ENCODE measurements at regions not wholly inside any gene's neighbourhood (a gene's known extent, or its start where the extent isn't known, plus 50 kb on each side); places are given as distances from the start of the nearest gene placed in this dataset.

DNA sequence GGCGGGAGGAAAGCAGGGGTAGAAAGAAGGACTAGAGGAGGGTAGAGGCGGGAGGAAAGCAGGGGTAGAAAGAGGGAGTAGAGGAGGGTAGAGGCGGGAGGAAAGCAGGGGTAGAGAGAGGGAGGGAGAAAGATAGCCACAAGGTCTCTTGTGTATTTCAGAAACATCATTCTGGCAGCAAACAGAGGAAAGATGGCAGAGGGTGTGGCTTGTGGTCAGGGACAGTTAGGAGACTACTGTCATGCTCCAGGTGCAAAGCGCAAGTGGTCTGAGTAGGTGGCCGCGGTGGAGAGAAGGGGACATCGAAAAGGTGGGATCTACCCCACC lies 82.4 kb upstream of the TAF1B start:
- no TSS peak for BruUV-seq (replicated peaks)
- ChIA-PET CTCF (no interaction called here), POLR2A (no interaction called here)
- Histone ChIP-seq H3K27me3 (ENCODE audit: control insufficient read depth, insufficient read depth, low read length) (no peaks in the 10 kb centered on the region), H3K4me3 (ENCODE audit: low read depth in 2 of 2, low read length in 2 of 2) (no peak overlapping the region), H3K9me3 (ENCODE audit: control insufficient read depth, insufficient read depth, low read depth, low read length) (no peaks in the 10 kb centered on the region), H3K4me1 (ENCODE audit: control insufficient read depth, insufficient read depth, low read length) (no peaks in the 10 kb centered on the region; the same call in 1 of the 2 replicates), H3K27ac (ENCODE audit: low read length) (no peak overlapping the region), H3K36me3 (ENCODE audit: control insufficient read depth, insufficient read depth, low read length) (no peaks in the 10 kb centered on the region)
- intact Hi-C loops (cut with micrococcal nuclease; ENCODE audit: unreplicated experiment) (no loop called here), in situ Hi-C loops (cut with HindIII; ENCODE audit: low pct_unique_long_range_greater_than_20kb, low sequenced_read_pairs) (no loop called here)
- TF ChIP-seq TCF7L2 (IDR thresholded peaks at IDR 0.05; ENCODE audit: low read depth, low read length): no peak
- ATAC-seq (no peak), DNase-seq (ENCODE audit: low read depth, low spot score) (no peak)

DNA sequence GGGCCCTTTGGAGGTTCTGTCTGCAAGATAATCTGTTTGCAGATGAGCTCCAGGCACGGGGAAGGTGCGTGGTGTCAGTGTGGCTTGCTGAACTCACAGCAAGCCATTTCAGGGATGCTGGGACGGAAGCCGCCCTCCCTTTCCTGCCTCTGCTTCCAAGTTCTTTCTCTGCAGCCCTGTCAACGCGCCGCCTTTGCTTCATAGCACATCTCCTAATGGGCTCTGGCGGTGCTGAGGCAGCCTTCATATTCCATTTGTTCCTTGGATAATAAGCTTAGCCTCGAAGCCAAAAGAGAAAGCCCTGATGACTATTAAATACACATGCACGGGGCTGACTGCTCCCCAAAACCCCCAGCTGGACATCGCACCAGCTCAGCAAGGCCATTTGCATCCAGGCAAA lies 81.7 kb upstream of the TAF1B start:
- DNase-seq (ENCODE audit: low read depth, low spot score) (no peak), ATAC-seq (no peak)
- no peaks in the 10 kb centered on the region for H3K9me3 ChIP-seq (ENCODE audit: control insufficient read depth, insufficient read depth, low read depth, low read length)
- no peaks in the 10 kb centered on the region for H3K27me3 ChIP-seq (ENCODE audit: control insufficient read depth, insufficient read depth, low read length)
- BruUV-seq (replicated peaks): no TSS peak
- H3K4me1 ChIP-seq (ENCODE audit: control insufficient read depth, insufficient read depth, low read length): no peaks in the 10 kb centered on the region; the same call in 1 of the 2 replicates
- H3K4me3 ChIP-seq (ENCODE audit: low read depth in 2 of 2, low read length in 2 of 2): no peak overlapping the region
- ChIA-PET CTCF (no interaction called here), POLR2A (no interaction called here)
- TF ChIP-seq POLR2AphosphoS5 (IDR thresholded peaks at IDR 0.05; ENCODE audit: low read depth, low read length): no peak
- TF ChIP-seq, protein P1, sequence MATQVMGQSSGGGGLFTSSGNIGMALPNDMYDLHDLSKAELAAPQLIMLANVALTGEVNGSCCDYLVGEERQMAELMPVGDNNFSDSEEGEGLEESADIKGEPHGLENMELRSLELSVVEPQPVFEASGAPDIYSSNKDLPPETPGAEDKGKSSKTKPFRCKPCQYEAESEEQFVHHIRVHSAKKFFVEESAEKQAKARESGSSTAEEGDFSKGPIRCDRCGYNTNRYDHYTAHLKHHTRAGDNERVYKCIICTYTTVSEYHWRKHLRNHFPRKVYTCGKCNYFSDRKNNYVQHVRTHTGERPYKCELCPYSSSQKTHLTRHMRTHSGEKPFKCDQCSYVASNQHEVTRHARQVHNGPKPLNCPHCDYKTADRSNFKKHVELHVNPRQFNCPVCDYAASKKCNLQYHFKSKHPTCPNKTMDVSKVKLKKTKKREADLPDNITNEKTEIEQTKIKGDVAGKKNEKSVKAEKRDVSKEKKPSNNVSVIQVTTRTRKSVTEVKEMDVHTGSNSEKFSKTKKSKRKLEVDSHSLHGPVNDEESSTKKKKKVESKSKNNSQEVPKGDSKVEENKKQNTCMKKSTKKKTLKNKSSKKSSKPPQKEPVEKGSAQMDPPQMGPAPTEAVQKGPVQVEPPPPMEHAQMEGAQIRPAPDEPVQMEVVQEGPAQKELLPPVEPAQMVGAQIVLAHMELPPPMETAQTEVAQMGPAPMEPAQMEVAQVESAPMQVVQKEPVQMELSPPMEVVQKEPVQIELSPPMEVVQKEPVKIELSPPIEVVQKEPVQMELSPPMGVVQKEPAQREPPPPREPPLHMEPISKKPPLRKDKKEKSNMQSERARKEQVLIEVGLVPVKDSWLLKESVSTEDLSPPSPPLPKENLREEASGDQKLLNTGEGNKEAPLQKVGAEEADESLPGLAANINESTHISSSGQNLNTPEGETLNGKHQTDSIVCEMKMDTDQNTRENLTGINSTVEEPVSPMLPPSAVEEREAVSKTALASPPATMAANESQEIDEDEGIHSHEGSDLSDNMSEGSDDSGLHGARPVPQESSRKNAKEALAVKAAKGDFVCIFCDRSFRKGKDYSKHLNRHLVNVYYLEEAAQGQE (IDR thresholded peaks at IDR 0.05; ENCODE audit: insufficient read depth in 1 of 2, low read depth in 2 of 2, low read length in 1 of 2): no peak
- TF ChIP-seq, protein P2, sequence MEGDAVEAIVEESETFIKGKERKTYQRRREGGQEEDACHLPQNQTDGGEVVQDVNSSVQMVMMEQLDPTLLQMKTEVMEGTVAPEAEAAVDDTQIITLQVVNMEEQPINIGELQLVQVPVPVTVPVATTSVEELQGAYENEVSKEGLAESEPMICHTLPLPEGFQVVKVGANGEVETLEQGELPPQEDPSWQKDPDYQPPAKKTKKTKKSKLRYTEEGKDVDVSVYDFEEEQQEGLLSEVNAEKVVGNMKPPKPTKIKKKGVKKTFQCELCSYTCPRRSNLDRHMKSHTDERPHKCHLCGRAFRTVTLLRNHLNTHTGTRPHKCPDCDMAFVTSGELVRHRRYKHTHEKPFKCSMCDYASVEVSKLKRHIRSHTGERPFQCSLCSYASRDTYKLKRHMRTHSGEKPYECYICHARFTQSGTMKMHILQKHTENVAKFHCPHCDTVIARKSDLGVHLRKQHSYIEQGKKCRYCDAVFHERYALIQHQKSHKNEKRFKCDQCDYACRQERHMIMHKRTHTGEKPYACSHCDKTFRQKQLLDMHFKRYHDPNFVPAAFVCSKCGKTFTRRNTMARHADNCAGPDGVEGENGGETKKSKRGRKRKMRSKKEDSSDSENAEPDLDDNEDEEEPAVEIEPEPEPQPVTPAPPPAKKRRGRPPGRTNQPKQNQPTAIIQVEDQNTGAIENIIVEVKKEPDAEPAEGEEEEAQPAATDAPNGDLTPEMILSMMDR (IDR thresholded peaks at IDR 0.05): no peak
- no peak for TF ChIP-seq TCF7L2 (IDR thresholded peaks at IDR 0.05; ENCODE audit: low read depth, low read length)
- TF ChIP-seq SIN3A (IDR thresholded peaks at IDR 0.05; ENCODE audit: borderline replicate concordance, insufficient read depth, low read depth, low read length): no peak
- intact Hi-C loops (cut with micrococcal nuclease; ENCODE audit: unreplicated experiment) (no loop called here), in situ Hi-C loops (cut with HindIII; ENCODE audit: low pct_unique_long_range_greater_than_20kb, low sequenced_read_pairs) (no loop called here)
- no peaks in the 10 kb centered on the region for H3K36me3 ChIP-seq (ENCODE audit: control insufficient read depth, insufficient read depth, low read length)
- no peak overlapping the region for H3K27ac ChIP-seq (ENCODE audit: low read length)

DNA sequence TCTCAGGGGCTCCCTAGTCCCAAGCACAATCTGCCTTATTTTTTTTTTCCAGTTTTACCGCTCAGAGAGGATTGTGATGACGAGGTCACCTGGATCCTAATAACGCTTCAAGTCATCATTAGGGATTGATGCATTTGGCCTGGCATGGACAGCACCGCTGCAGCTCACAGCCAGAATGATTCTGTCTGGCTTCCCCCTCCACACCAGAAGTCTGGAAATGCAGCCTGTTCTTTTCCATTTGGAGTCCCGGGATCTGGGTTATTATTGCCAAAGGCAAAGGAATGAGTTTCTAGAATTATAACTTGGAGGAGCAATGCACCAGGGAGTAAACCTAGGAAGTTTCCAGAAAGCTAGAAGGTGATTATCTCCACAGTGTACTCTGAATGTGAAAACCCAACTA lies 81.1 kb upstream of the TAF1B start:
- Histone ChIP-seq H3K4me1 (ENCODE audit: control insufficient read depth, insufficient read depth, low read length) (no peaks in the 10 kb centered on the region; the same call in 1 of the 2 replicates), H3K27ac (ENCODE audit: low read length) (no peak overlapping the region), H3K36me3 (ENCODE audit: control insufficient read depth, insufficient read depth, low read length) (no peaks in the 10 kb centered on the region), H3K9me3 (ENCODE audit: control insufficient read depth, insufficient read depth, low read depth, low read length) (no peaks in the 10 kb centered on the region), H3K27me3 (ENCODE audit: control insufficient read depth, insufficient read depth, low read length) (no peaks in the 10 kb centered on the region), H3K4me3 (ENCODE audit: low read depth in 2 of 2, low read length in 2 of 2) (no peak overlapping the region)
- TF ChIP-seq TCF7L2 (IDR thresholded peaks at IDR 0.05; ENCODE audit: low read depth, low read length) (no peak), SIN3A (IDR thresholded peaks at IDR 0.05; ENCODE audit: borderline replicate concordance, insufficient read depth, low read depth, low read length) (no peak)
- ATAC-seq (no peak), DNase-seq (ENCODE audit: low read depth, low spot score) (no peak)
- POLR2A ChIA-PET: no interaction called here
- CTCF ChIA-PET: no interaction called here
- BruUV-seq (replicated peaks): no TSS peak
- in situ Hi-C loops (cut with HindIII; ENCODE audit: low pct_unique_long_range_greater_than_20kb, low sequenced_read_pairs) (no loop called here), intact Hi-C loops (cut with micrococcal nuclease; ENCODE audit: unreplicated experiment) (no loop called here)

Measured in Panc1 (cell line).